ENCODE measurements at regions not wholly inside any gene's neighbourhood (a gene's known extent, or its start where the extent isn't known, plus 50 kb on each side); places are given as distances from the start of the nearest gene placed in this dataset.

- Histone ChIP-seq H3K4me1 (ENCODE audit: control insufficient read depth, extremely low read depth, insufficient read depth, low read length) (no peaks in the 10 kb centered on the region), H2AFZ (ENCODE audit: control insufficient read depth, low read length) (no peak overlapping the region), H3K4me3 (ENCODE audit: control insufficient read depth in 2 of 3, extremely low read depth in 1 of 3, insufficient read depth in 2 of 3, low read depth in 1 of 3, low read length in 3 of 3) (no peak overlapping the region), H3K9me3 (ENCODE audit: control insufficient read depth, low read depth, low read length) (no peaks in the 10 kb centered on the region), H3K9ac (ENCODE audit: control insufficient read depth, extremely low read depth, insufficient read depth, low read length) (no peak overlapping the region), H3K36me3 (ENCODE audit: control insufficient read depth in 2 of 2, extremely low read depth in 1 of 2, insufficient read depth in 2 of 2, low read length in 2 of 2) (no peaks in the 10 kb centered on the region), H4K20me1 (ENCODE audit: control insufficient read depth, extremely low read depth, insufficient read depth, low read length) (no peaks in the 10 kb centered on the region), H3K27me3 (ENCODE audit: control insufficient read depth, extremely low read depth, insufficient read depth, low read length) (no peaks in the 10 kb centered on the region), H3K9me1 (ENCODE audit: control insufficient read depth, extremely low read depth, insufficient read depth, low read length) (no peaks in the 10 kb centered on the region), H3K27ac (ENCODE audit: control insufficient read depth, insufficient read depth, low read length) (no peak overlapping the region), H3K4me2 (ENCODE audit: control insufficient read depth, extremely low read depth, insufficient read depth, low read depth, low read length) (no peak overlapping the region), H3K79me2 (ENCODE audit: control insufficient read depth, insufficient read depth, low read length) (no peaks in the 10 kb centered on the region)
- dilution Hi-C loops (cut with MboI; ENCODE audit: extremely low pct_ligation_motif_present, low sequenced_read_pairs) = no loop called here
- FAIRE-seq (no peak), DNase-seq (ENCODE audit: low read depth, low spot score) (no peak)
- TF ChIP-seq CTCF (optimal IDR thresholded peaks at IDR 0.05 in 1 of 3, IDR thresholded peaks at IDR 0.05 in 1 of 3, conservative IDR thresholded peaks at IDR 0.05 in 1 of 3; ENCODE audit: extremely low read depth in 1 of 3, insufficient read depth in 2 of 3, low read length in 3 of 3) (peak in 2 of 3 experiments; percentile 23 to 39), EZH2 (IDR thresholded peaks at IDR 0.05; ENCODE audit: low read length) (no peak)
Observed at GRCh38 chr9:23322392-23322791, 503.6 kb downstream of the ELAVL2 start.

- TF ChIP-seq CTCF (optimal IDR thresholded peaks at IDR 0.05 in 1 of 3, IDR thresholded peaks at IDR 0.05 in 1 of 3, conservative IDR thresholded peaks at IDR 0.05 in 1 of 3; ENCODE audit: extremely low read depth in 1 of 3, insufficient read depth in 2 of 3, low read length in 3 of 3) (no peak), EZH2 (IDR thresholded peaks at IDR 0.05; ENCODE audit: low read length) (no peak)
- Histone ChIP-seq H3K4me3 (ENCODE audit: control insufficient read depth in 2 of 3, extremely low read depth in 1 of 3, insufficient read depth in 2 of 3, low read depth in 1 of 3, low read length in 3 of 3) (no peak overlapping the region), H3K36me3 (ENCODE audit: control insufficient read depth in 2 of 2, extremely low read depth in 1 of 2, insufficient read depth in 2 of 2, low read length in 2 of 2) (no peaks in the 10 kb centered on the region), H4K20me1 (ENCODE audit: control insufficient read depth, extremely low read depth, insufficient read depth, low read length) (no peaks in the 10 kb centered on the region), H3K4me1 (ENCODE audit: control insufficient read depth, extremely low read depth, insufficient read depth, low read length) (no peaks in the 10 kb centered on the region), H2AFZ (ENCODE audit: control insufficient read depth, low read length) (no peak overlapping the region), H3K79me2 (ENCODE audit: control insufficient read depth, insufficient read depth, low read length) (no peaks in the 10 kb centered on the region), H3K27ac (ENCODE audit: control insufficient read depth, insufficient read depth, low read length) (no peak overlapping the region), H3K9me3 (ENCODE audit: control insufficient read depth, low read depth, low read length) (no peaks in the 10 kb centered on the region), H3K27me3 (ENCODE audit: control insufficient read depth, extremely low read depth, insufficient read depth, low read length) (no peaks in the 10 kb centered on the region), H3K9me1 (ENCODE audit: control insufficient read depth, extremely low read depth, insufficient read depth, low read length) (no peaks in the 10 kb centered on the region), H3K9ac (ENCODE audit: control insufficient read depth, extremely low read depth, insufficient read depth, low read length) (no peak overlapping the region), H3K4me2 (ENCODE audit: control insufficient read depth, extremely low read depth, insufficient read depth, low read depth, low read length) (no peak overlapping the region)
- dilution Hi-C loops (cut with MboI; ENCODE audit: extremely low pct_ligation_motif_present, low sequenced_read_pairs) = no loop called here
- DNase-seq (ENCODE audit: low read depth, low spot score) (no peak), FAIRE-seq (no peak)
Observed at GRCh38 chr9:23324511-23324910, 501.5 kb downstream of the ELAVL2 start.
